Muscle of arm (tissue), 1 donor: ENCODE measurements at regions not wholly inside any gene's neighbourhood (a gene's known extent, or its start where the extent isn't known, plus 50 kb on each side); places are given as distances from the start of the nearest gene placed in this dataset.

Experiments used
- DNase-seq: peaks from one replicate; pipeline ENCODE4 v3.0.0-alpha.2; 2013

GRCh38 chr12:89098441-89099112 is 253.7 kb downstream of the DUSP6 start:
- no peak for DNase-seq

- DNase-seq = no peak
Observed at GRCh38 chr12:89092297-89092696, 260.0 kb downstream of the DUSP6 start.

- no peak for DNase-seq
Observed at GRCh38 chr12:89091293-89091841, 260.9 kb downstream of the DUSP6 start.

- no peak for DNase-seq
Observed at GRCh38 chr12:89089264-89089663, 263.0 kb downstream of the DUSP6 start.

- DNase-seq = no peak
Observed at GRCh38 chr12:89087876-89088275, 264.4 kb downstream of the DUSP6 start.

GRCh38 chr12:89087149-89087825 is 265.0 kb downstream of the DUSP6 start:
- no peak for DNase-seq

GRCh38 chr12:89085421-89085820 is 266.9 kb downstream of the DUSP6 start:
- DNase-seq = no peak

GRCh38 chr12:89084751-89085150 is 267.6 kb downstream of the DUSP6 start:
- DNase-seq = peak; percentile 58

GRCh38 chr12:89083491-89083890 is 268.8 kb downstream of the DUSP6 start:
- no peak for DNase-seq

GRCh38 chr12:89082370-89082753 is 269.9 kb downstream of the DUSP6 start:
- no peak for DNase-seq

GRCh38 chr12:89081719-89082369 is 270.5 kb downstream of the DUSP6 start:
- DNase-seq = no peak

- peak; percentile 68 for DNase-seq
Observed at GRCh38 chr12:89080793-89081465, 271.4 kb downstream of the DUSP6 start.

GRCh38 chr12:89075880-89076540 is 276.3 kb downstream of the DUSP6 start:
- DNase-seq = no peak

- DNase-seq = no peak
Observed at GRCh38 chr12:89073659-89074058, 278.6 kb downstream of the DUSP6 start.

GRCh38 chr12:89073027-89073398 is 279.3 kb downstream of the DUSP6 start:
- DNase-seq = no peak

- DNase-seq = no peak
Observed at GRCh38 chr12:89072294-89073026, 279.8 kb downstream of the DUSP6 start.

- DNase-seq = no peak
Observed at GRCh38 chr12:89070603-89071002, 281.7 kb downstream of the DUSP6 start.

GRCh38 chr12:89069431-89069830 is 282.9 kb downstream of the DUSP6 start:
- DNase-seq = no peak

- no peak for DNase-seq
Observed at GRCh38 chr12:89067421-89068187, 284.7 kb downstream of the DUSP6 start.

- no peak for DNase-seq
Observed at GRCh38 chr12:89064780-89065179, 287.5 kb downstream of the DUSP6 start.
